ENCODE measurements at regions not wholly inside any gene's neighbourhood (a gene's known extent, or its start where the extent isn't known, plus 50 kb on each side); places are given as distances from the start of the nearest gene placed in this dataset.
"Not testable (repeated sequence)": the region's sequence is repeated elsewhere in the genome, so short reads cannot be mapped to it uniquely, and the experiment has no call there.

DNA sequence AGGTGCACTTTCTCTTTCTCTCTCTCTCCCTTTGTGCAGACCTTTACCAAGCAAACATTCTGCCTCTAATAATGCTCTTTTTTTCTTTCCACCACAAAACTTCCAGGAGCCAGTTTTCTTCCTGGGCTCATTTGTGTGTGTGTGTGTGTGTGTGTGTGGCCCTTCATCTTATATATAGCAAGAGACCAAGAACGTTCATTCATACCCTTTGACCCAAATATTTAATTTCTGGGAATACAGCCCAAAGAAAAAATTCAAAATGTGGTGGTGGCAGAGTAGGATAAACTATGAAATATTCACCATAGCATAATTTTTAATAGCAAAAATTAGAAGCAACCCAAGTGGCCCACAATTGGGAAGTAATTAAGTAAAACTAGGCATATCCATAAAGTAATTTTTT lies 398.9 kb downstream of the IGSF11 start:
- no peak for DNase-seq (ENCODE audit: low read depth, low spot score)

- DNase-seq (ENCODE audit: low read depth, low spot score), result peak; percentile 3
Observed at GRCh38 chr3:118636841-118637240, 397.8 kb downstream of the IGSF11 start.

GRCh38 chr3:118637846-118638245 lies 396.8 kb downstream of the IGSF11 start:
- no peak for DNase-seq (ENCODE audit: low read depth, low spot score)

DNA sequence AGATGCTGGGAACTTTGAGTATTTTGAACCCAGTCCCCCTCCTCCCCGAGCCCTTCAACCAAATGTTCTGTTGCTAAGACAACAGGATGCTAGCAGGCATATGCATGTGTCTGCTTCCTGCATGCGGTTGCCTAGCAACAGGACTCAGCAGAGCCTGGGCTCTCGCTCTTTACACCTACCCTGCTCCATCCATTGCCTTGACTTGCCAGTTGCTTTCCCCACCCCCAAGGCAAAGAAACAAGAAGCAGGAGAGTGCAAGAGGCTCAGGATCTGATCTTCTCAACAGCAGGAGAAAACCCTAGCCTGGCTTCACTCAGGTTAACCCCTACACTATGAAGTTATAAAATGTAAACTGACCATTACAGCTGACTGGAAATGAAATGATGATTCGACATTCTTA lies 393.0 kb downstream of the IGSF11 start:
- peak; percentile 27 for DNase-seq (ENCODE audit: low read depth, low spot score)

- no peak for DNase-seq (ENCODE audit: low read depth, low spot score)
Observed at GRCh38 chr3:118671192-118671591, 363.5 kb downstream of the IGSF11 start.

DNA sequence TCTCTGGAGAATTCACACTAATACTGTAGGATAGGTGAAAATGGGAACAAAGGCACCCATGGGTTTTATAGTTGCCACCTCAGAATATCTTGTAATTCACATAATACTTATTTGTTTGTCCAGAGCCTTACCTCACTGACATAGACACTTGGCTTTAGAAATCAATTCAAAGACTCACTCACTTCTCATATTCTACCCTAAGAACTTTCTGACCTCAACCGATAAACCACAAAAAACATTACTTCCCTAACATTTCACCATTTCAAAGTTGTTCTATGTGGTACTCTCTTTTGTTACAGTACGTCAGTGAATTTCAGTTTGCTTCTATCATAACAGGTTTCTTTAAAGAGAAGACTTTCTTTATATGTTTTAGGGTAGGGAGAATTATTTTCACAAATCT lies 359.3 kb downstream of the IGSF11 start:
- no peak for DNase-seq (ENCODE audit: low read depth, low spot score)

DNA sequence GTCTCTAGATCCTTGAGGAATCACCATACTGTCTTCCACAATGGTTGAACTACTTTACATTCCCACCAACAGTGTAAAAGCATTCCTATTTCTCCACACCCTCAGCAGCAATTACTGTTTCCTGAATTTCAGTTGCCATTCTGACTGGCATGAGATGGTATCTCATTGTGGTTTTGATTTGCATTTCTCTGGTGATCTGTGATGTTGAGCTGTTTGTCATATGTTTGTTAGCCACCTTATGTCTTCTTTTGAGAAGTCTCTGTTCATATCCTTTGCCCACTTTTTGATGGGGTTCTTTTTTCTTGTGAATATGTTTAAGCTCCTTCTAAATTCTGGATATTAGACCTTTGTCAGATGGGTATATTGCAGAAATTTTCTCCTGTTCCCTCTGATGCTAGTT lies 356.0 kb downstream of the IGSF11 start:
- DNase-seq (ENCODE audit: low read depth, low spot score), result not testable (repeated sequence)

DNA sequence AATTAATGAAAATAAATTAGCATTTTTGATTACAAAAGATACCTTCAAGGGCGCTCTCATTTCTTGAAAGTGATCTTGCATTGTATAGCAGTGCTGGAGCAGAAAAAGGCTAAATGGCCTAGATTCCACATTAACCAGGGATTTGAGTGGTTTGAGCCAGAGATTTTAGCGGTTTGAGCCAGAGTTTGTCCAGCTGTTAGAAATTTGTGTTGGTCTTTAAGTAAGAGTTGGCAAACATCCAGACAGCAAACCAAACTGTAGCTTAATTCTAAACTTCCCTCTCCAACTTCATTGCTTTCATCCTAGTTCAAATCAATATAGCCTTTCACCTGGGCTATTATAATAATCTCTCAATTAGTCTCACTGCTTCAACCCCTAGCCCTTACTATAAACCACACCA lies 351.7 kb downstream of the IGSF11 start:
- DNase-seq (ENCODE audit: low read depth, low spot score), result no peak

- DNase-seq (ENCODE audit: low read depth, low spot score), result no peak
Observed at GRCh38 chr3:118683636-118684035, 351.0 kb downstream of the IGSF11 start.

DNA sequence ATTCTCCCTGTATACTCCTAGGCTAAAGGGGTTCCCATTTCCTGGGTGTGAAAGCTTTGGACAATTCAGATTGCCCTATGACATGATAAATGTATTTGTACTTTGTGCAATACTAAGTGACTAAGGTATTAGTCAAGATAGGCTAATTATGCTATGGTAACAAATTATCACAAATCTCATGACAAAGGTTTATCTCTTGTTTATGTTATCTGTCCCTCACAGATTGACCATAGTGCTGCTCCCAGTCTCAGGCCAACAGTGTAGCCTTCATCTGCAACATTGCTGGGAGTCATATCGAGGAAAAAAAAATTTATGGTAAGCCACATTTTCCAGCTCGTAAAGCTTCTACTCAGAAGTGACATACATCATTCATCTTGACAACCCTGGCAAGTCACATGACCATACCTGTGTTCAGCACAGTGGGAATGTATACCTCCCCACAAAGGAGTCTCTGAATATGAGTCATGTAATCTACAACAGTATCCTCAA lies 346.2 kb downstream of the IGSF11 start:
- no peak for DNase-seq (ENCODE audit: low read depth, low spot score)

DNA sequence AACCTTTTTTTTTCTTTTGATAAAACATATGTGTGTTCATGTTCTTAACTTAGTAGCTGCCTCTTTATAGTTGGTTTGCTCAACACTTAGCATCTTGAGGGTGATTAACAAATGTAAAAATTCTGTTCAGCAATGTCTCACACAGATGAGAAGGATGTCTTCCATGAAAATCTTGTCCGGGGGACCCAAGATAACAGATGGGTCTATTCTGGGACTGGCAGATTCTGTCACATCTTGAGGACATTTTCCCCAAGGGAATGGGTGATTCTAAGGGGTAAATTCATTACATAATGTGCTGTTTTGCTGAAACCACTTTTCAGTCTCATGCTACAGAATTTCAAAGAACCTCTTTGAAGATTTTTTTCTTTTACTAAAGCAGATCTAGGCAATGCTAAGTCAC lies 342.2 kb downstream of the IGSF11 start:
- DNase-seq (ENCODE audit: low read depth, low spot score), result no peak

DNA sequence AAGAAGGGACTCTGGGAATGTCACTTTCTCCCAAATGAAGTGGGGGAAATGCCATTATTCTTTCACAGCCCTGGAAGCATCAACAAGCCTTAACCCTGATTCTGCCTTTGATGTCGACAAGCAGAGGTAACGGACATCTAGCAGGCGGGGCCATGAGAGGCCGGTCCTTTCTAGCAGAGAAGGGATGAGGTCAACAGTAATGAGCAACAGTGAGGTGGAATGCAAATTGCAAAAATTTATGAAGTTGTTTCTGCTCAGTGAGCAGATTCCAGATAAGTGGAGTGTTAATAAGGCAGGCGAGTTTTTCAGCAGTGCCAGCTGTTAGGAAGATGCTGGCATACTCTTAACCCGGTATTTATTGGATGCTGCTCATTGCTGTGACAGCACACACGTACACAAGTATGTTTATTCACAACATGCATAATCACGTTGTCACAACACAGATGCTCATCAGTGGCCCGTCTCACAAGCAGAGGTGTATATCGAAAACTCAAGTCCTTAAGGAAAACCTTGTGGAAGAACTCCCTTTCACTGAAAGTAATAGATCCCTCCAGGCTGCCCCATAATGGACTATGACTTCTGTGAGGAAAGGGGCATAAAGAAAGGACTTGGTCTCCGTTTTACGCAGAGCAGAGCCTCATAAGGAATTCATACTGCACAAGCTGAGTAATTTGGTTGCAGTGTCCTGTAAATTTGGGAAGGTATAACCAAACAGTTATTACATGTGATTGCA lies 329.0 kb downstream of the IGSF11 start:
- DNase-seq (ENCODE audit: low read depth, low spot score), result peak; percentile 29

DNA sequence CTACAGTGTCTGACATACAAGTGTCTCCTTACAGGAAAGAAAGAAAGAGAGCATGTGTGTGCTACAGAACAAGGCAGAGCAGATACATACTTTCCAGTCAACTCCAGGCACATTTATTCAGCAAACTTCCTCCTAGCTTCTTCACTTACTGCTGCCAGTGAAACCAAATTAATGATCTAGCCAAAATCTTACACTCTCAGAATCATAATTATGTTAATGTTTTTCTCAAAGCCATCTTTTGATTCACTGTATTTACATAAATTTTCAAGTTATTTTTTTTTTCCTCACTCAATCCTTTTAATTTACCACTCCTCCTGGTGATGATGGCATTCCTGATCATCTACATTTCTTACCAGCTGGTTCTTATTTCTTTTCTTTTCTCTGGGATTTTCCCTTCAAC lies 326.7 kb downstream of the IGSF11 start:
- DNase-seq (ENCODE audit: low read depth, low spot score), result no peak

GRCh38 chr3:118710532-118710931 lies 324.1 kb downstream of the IGSF11 start:
- no peak for DNase-seq (ENCODE audit: low read depth, low spot score)

DNA sequence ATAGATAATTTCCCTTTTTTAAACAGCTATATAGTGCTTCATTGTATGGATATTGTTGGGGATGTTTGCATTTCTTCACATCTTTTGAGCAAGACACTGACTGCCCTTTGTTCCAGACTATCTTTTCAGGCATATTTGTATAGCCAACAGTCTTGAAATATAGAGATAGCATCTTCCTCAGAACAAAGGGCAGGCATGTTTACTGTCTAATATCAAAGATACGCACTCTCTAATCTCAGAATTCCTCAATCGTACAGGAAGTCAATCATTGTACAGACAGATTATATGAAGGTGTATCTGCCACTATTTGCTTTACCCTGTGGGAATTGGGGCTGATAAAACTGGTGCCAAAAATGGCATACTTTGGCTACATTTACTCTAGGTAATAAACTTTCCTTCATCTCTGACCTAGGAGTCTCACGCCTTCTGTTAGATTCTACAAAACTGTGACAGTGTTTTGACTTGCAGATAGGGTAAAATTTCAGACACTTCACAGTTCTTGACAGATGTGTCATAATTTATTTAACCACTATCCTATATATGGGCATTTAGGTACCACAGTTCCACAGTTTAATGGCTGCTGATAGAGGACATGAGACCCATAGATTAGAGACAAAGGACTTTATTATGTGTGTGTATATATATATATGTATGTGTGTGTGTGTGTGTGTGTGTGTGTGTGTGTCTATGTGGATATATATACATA lies 321.0 kb downstream of the IGSF11 start:
- DNase-seq (ENCODE audit: low read depth, low spot score), result no peak

DNA sequence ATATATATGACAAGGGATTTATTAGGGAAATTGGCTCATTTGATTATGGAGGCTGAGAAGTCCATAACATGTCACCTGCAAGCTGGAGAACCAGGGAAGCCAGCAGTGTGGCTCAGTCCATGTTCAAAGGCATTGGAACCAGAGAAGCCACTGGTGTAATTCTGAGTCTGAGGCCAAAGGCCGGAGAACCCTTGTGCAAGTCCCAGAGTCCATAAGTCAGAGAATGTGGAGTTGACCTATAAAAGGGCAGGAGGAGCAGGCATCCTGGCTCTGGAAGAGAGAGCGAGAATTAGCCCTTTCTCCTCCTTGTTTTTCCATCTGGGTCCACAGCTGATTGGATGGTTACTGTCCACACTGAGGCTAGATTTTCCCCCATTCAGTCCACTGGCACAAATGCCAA lies 319.8 kb downstream of the IGSF11 start:
- no peak for DNase-seq (ENCODE audit: low read depth, low spot score)

DNA sequence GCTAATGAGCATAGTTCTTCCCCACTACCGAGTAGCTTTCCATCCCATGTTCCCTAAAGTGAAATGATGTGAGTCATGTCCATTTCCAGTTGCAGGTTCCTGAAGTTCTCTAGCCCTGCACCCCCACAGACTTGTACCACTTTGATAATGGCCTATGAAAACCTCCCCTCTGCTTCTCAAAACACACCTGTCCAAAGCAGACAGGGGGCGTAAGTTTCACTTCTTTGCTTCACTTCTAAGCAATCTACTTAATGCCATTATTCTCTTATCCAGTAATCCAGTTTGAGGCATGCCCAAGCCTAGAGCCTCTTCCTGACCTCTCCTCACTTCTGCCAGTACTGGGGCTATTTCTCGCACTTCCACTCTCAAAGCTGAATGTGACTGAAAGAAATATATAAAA lies 305.1 kb downstream of the IGSF11 start:
- DNase-seq (ENCODE audit: low read depth, low spot score), result no peak

DNA sequence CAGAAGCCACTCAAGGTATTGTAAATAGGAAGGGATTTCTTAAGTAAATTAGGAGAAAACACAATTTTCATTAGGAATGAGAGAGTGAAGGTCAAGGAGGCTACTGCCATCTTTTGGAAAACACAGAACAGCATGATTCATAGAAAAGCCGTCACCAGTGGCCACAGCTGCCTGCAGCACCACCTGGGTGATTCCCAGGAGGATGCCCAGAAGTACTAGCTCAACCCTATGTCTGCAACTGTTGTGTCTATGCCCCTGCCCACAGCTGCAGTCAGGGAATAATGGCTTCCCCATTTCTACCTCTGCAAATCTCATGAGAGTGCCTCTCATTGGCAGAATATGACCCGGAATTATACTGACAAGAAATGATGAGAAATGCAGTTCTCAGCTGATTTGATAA lies 300.0 kb downstream of the IGSF11 start:
- DNase-seq (ENCODE audit: low read depth, low spot score), result no peak

DNA sequence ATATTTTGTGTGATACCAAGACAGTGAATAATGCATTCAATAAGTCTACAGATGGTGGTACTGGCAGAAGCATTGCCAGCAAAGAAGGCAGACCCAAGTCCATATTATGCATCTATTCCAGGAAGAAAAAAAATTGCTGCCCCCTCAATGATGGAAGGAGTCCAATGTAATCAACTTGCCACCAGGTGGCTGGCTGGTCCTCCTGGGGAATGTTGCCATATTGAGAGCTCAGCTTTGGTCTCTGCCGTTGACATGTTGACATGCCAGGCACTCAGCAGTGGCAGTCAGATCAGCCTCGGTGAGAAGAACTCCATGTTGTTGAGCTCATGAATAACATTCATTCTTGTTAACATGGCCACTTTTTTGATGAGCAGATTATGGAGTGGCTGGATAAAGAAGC lies 298.5 kb downstream of the IGSF11 start:
- no peak for DNase-seq (ENCODE audit: low read depth, low spot score)

DNA sequence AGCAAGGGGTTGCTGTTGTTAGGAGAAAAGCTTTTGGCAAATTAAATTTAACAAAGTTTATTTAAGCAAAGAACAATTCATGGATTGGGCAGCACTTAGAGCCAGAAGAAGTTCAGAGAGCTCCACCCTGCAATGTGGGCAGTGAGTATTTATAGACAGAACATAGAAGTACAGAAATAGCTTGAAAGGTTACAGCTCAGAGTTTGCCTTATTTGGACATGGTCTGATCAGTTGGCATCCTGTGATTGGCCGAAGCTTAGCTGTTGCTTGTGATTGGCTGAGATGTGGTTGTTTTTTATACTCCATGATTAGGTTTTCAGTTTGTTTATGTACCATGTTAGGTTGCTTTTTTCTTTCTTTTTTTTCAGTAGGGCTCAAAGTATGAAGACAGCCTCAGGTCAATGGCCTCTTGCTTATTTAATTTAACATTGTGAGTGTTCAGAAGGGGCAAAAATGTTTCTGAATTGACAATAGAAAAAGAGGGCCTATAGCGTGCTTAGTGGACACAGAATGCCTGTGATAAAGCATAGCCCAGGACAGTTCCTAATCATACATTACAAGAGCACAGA lies 293.8 kb downstream of the IGSF11 start:
- no peak for DNase-seq (ENCODE audit: low read depth, low spot score)

GRCh38 chr3:118742760-118743159 lies 291.9 kb downstream of the IGSF11 start:
- DNase-seq (ENCODE audit: low read depth, low spot score), result no peak

- no peak for DNase-seq (ENCODE audit: low read depth, low spot score)
Observed at GRCh38 chr3:118744186-118744585, 290.5 kb downstream of the IGSF11 start.
